ENCODE measurements at regions not wholly inside any gene's neighbourhood (a gene's known extent, or its start where the extent isn't known, plus 50 kb on each side); places are given as distances from the start of the nearest gene placed in this dataset.
"Not testable (repeated sequence)": the region's sequence is repeated elsewhere in the genome, so short reads cannot be mapped to it uniquely, and the experiment has no call there.

GRCh38 chr7:34569975-34570699, 87.9 kb upstream of the NPSR1 start:
- Histone ChIP-seq H3K27me3 (ENCODE audit: insufficient read depth, low read length) (no peaks in the 10 kb centered on the region), H3K4me1 (ENCODE audit: insufficient read depth, low read length) (peaks cover 3% of the 10 kb centered on the region), H3K36me3 (ENCODE audit: insufficient read depth, low read length) (no peaks in the 10 kb centered on the region), H3K4me3 (ENCODE audit: low read length) (no peak overlapping the region), H3K9me3 (ENCODE audit: low read length) (no peaks in the 10 kb centered on the region), H2AFZ (ENCODE audit: low read depth, low read length) (no peak overlapping the region)

GRCh38 chr7:34575006-34575405, 83.0 kb upstream of the NPSR1 start:
- H3K27me3 ChIP-seq (ENCODE audit: insufficient read depth, low read length): no peaks in the 10 kb centered on the region
- H2AFZ ChIP-seq (ENCODE audit: low read depth, low read length): no peak overlapping the region
- no peak overlapping the region for H3K4me3 ChIP-seq (ENCODE audit: low read length)
- H3K4me1 ChIP-seq (ENCODE audit: insufficient read depth, low read length): peaks cover 1% of the 10 kb centered on the region
- no peaks in the 10 kb centered on the region for H3K9me3 ChIP-seq (ENCODE audit: low read length)
- H3K36me3 ChIP-seq (ENCODE audit: insufficient read depth, low read length): no peaks in the 10 kb centered on the region

GRCh38 chr7:34577934-34578333, 80.1 kb upstream of the NPSR1 start:
- H3K4me3 ChIP-seq (ENCODE audit: low read length); H3K27me3 ChIP-seq (ENCODE audit: insufficient read depth, low read length); H3K9me3 ChIP-seq (ENCODE audit: low read length); H3K36me3 ChIP-seq (ENCODE audit: insufficient read depth, low read length); H3K4me1 ChIP-seq (ENCODE audit: insufficient read depth, low read length); H2AFZ ChIP-seq (ENCODE audit: low read depth, low read length): not testable (repeated sequence)

GRCh38 chr7:34581698-34582097, 76.3 kb upstream of the NPSR1 start:
- not testable (repeated sequence) for H3K36me3 ChIP-seq (ENCODE audit: insufficient read depth, low read length); H3K27me3 ChIP-seq (ENCODE audit: insufficient read depth, low read length); H3K4me1 ChIP-seq (ENCODE audit: insufficient read depth, low read length); H2AFZ ChIP-seq (ENCODE audit: low read depth, low read length); H3K4me3 ChIP-seq (ENCODE audit: low read length); H3K9me3 ChIP-seq (ENCODE audit: low read length)

GRCh38 chr7:34584526-34584925, 73.5 kb upstream of the NPSR1 start:
- Histone ChIP-seq H3K9me3 (ENCODE audit: low read length) (no peaks in the 10 kb centered on the region), H3K36me3 (ENCODE audit: insufficient read depth, low read length) (no peaks in the 10 kb centered on the region), H3K27me3 (ENCODE audit: insufficient read depth, low read length) (no peaks in the 10 kb centered on the region), H2AFZ (ENCODE audit: low read depth, low read length) (no peak overlapping the region), H3K4me3 (ENCODE audit: low read length) (no peak overlapping the region), H3K4me1 (ENCODE audit: insufficient read depth, low read length) (no peaks in the 10 kb centered on the region)

GRCh38 chr7:34596887-34597286, 61.1 kb upstream of the NPSR1 start:
- Histone ChIP-seq H3K4me3 (ENCODE audit: low read length) (no peak overlapping the region), H3K4me1 (ENCODE audit: insufficient read depth, low read length) (no peaks in the 10 kb centered on the region), H2AFZ (ENCODE audit: low read depth, low read length) (no peak overlapping the region), H3K36me3 (ENCODE audit: insufficient read depth, low read length) (no peaks in the 10 kb centered on the region), H3K27me3 (ENCODE audit: insufficient read depth, low read length) (no peaks in the 10 kb centered on the region), H3K9me3 (ENCODE audit: low read length) (no peaks in the 10 kb centered on the region)

GRCh38 chr7:34603711-34604444, 54.1 kb upstream of the NPSR1 start:
- no peak overlapping the region for H2AFZ ChIP-seq (ENCODE audit: low read depth, low read length)
- H3K36me3 ChIP-seq (ENCODE audit: insufficient read depth, low read length): no peaks in the 10 kb centered on the region
- no peaks in the 10 kb centered on the region for H3K4me1 ChIP-seq (ENCODE audit: insufficient read depth, low read length)
- H3K9me3 ChIP-seq (ENCODE audit: low read length): no peaks in the 10 kb centered on the region
- H3K4me3 ChIP-seq (ENCODE audit: low read length): no peak overlapping the region
- no peaks in the 10 kb centered on the region for H3K27me3 ChIP-seq (ENCODE audit: insufficient read depth, low read length)
